RPMI7951 (cell line): ENCODE measurements at regions not wholly inside any gene's neighbourhood (a gene's known extent, or its start where the extent isn't known, plus 50 kb on each side); places are given as distances from the start of the nearest gene placed in this dataset.

Experiments
- DNase-seq: peaks from one replicate; pipeline ENCODE4 v3.0.0-alpha.2; 2012; ENCODE audit warnings: low read depth

DNA sequence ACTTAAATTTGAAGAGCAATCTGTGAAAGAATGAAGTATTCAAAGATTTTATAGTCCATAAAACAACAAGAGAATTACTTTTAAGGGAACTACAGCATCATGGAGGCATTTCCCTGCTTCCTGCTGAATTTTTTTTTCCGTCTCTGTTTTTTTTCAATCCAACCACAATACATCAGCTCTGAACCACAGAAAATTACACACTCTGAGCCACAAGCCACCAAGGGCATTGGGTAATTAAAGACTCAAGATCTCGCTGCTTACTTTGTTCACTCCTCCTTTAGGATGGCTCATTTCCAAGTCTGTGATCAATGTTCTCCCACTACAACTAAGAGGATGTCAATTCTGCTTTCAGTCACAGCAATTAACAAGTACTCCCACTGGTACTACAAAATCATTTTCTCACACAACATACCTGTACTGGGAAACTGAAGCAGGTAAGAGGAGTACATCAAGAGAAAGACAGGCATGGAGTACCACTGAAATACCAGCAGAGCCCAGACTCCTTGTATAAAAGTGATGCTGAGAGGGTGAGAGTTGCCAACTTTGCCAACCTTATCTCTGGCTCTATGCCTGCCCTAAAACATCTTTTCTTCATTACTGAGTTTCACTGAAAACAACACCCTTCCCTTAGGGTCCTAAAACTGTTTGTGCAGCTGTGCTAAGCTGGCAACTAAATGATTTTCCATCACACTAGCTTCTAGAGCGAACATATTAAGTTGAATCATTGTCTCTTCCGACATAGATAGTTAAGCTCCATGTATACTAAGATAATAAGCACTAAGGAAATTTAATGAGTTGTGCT is 105.8 kb upstream of the MAGEB18 start:
- peak; percentile 0 for DNase-seq

DNA sequence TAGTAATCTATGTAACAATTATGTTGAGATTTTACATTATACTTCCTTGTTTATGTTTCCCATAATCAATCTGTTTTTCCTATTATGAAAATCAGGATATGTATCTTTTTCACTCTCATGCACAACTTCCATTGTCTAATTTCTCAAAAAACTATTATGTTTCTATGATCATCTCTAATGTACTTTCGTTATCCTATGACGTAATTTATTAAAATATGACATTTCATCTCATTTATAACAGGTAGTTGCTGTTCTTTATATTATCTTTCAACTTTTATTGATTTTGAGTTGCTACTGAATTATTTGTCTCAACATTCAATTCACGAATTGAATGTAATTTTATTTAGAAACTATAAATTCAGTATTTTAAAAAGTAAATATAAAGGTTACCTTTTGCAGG is 100.8 kb upstream of the MAGEB18 start:
- no peak for DNase-seq

DNA sequence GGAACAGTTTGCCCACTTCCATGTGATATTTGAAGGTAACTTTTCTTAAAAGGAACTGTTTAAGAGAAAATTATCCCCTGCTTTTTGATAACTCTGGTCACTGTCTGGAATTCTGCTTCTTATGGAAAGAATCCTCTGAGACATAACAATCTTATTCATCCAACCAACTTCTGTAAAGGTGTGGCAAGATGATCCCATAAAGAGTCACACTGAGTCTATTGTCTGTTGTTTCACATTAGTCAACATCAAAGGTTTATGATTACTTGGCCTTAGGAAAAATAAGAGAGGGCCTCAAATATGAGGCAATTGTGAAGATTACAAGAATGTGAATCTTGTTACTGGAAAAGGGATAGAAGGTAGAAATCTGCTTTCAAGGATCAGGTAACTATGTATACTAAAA is 88.0 kb upstream of the MAGEB18 start:
- DNase-seq = no peak

DNA sequence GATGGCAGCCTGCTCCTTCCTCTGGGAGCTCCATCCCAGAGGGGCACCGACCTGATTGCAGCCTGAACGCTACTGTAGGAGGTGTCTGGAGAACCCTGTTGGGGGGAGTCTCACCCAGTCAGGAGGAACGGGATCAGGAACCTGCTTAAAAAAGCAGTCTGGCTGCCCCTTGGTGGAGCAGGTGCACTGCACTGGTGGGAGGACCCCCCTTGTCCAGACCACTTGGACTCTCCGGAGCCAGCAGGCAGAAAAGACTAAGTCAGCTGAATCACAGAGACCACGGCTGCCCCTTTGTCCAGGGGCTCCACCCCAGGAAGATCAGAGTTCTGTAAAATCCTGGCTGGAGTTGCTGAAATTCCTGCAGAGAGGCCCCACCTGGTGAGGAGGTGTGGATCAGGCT is 67.3 kb upstream of the MAGEB18 start:
- DNase-seq = no peak

DNA sequence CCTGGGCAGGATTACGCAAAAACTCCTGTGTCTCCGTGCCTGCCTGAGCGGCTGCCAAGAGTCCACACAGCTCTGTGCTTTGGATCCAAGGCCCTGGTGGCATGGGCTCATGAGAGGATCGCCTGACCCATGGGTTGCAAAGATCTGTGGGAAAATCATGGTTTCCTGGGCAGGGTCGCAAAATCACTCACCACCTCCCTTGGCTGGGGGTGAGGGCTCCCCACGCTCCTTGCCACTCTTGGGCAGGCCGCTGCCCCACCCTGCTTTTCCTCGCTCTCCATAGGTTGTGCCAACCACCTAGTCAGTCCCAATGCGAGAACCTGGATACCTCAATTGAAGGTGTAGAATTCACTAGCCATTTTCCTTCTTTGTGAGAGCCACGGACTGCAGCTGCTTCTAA is 66.5 kb upstream of the MAGEB18 start:
- DNase-seq = no peak

DNA sequence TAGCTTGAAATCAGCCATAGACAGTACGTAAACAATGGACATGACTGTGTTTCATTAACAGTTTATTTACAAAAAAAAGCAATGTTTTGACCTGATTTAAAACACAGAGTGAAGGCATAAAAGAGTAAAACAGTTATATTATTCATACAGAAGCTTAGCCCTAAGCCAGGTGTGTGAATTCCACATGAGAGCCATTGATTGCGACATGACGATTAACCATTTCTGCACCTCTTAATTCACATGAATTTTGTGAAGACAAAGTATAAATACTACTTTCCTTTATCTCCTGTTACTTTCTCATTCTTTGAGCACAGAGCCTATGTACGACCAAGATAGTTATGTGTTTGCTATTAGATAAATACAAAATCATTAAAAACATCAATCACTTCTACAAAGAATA is 55.0 kb upstream of the MAGEB18 start:
- no peak for DNase-seq
